Lung (tissue), 11 donors: ENCODE measurements at regions not wholly inside any gene's neighbourhood (a gene's known extent, or its start where the extent isn't known, plus 50 kb on each side); places are given as distances from the start of the nearest gene placed in this dataset.

Experiments used
- ATAC-seq: fragments of 200-7000 bp; cut with Tn5 transposase; one replicate; pipeline ENCODE4 v1.9.1; 2020; ENCODE audit warnings: moderate number of reproducible peaks; ENCODE audit not compliant: insufficient read depth, low FRiP score
- DNase-seq, 3 donors: peaks; one replicate each; pipeline ENCODE4 v3.0.0-alpha.2; 2013 to 2017
- H3K27ac ChIP-seq, 2 donors: one replicate each; pipeline ENCODE4 v1.5.1; 2013; ENCODE audit warnings: mild to moderate bottlenecking in 2 of 2, moderate library complexity in 2 of 2, control low read depth in 1 of 2, inconsistent platforms in 1 of 2, low read depth in 1 of 2, low read length in 1 of 2
- H3K27me3 ChIP-seq, 3 donors: one replicate each; pipeline ENCODE4 v1.5.1; 2013; ENCODE audit warnings: low read length in 2 of 3; ENCODE audit not compliant: control insufficient read depth in 3 of 3, insufficient read depth in 3 of 3
- H3K36me3 ChIP-seq, 4 donors: one replicate each; pipeline ENCODE4 v1.5.1; 2013; ENCODE audit warnings: low read length in 4 of 4, mild to moderate bottlenecking in 1 of 4, moderate library complexity in 1 of 4; ENCODE audit not compliant: control insufficient read depth in 4 of 4, insufficient read depth in 4 of 4
- H3K4me1 ChIP-seq, 5 donors: one replicate each; pipeline ENCODE4 v1.5.1; 2013; ENCODE audit warnings: low read length in 5 of 5, mild to moderate bottlenecking in 2 of 5, moderate library complexity in 1 of 5; ENCODE audit not compliant: control insufficient read depth in 5 of 5, insufficient read depth in 5 of 5
- H3K4me3 ChIP-seq: one replicate; pipeline ENCODE4 v1.5.1; 2013; ENCODE audit warnings: mild to moderate bottlenecking, control low read depth, moderate library complexity
- H3K9ac ChIP-seq, 2 donors: one replicate each; pipeline ENCODE4 v1.5.1; 2013; ENCODE audit warnings: low read length in 2 of 2, control low read depth in 1 of 2; ENCODE audit not compliant: insufficient read depth in 1 of 2
- H3K9me3 ChIP-seq, 4 donors: one replicate each; pipeline ENCODE4 v1.5.1; 2013; ENCODE audit warnings: low read length in 3 of 4, mild to moderate bottlenecking in 1 of 4, moderate library complexity in 1 of 4; ENCODE audit not compliant: control insufficient read depth in 4 of 4, insufficient read depth in 3 of 4
- WGBS, 2 donors: extraction: QIAGEN DNeasy Blood & Tissue Kit; methylation state at CpG; one replicate each; pipeline ENCODE4 v1.1.7; 2013; 5-methylcytosine and 5-hydroxymethylcytosine counted together
- TF ChIP-seq, protein P1 (sequence below): IDR thresholded peaks from 2 replicates; pipeline ENCODE4 v1.5.1; 2012; ENCODE audit warnings: mild to moderate bottlenecking; ENCODE audit errors: control extremely low read depth, extremely low read depth
- donor health status: control.
- donor health status: control.
- donor health status: Bipolar disorder and iron deficiency.
- donor health status: healthy.
- donor health status: DM: yes; HTN: yes; CAD: no.

DNA sequence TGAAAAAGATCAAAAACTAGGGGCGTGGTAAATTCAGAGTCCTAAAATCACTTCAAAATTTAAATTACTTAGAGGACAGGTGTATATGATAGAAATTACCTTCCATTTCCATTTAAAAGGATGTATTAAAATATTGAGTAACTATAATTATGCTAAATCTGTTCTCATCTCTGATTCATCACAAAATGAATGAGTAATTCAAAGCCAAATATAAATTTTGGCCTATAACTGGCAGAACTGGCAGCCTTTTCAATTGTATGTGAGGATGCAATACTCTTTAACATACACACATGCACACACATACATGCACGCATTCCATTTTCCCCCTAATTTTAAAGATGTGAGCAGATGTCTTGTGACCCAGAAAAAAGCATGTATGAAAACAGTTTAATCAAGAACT is 194.6 kb downstream of the EPM2A start:
- no peaks in the 10 kb centered on the region for H3K9me3 ChIP-seq
- no peak overlapping the region for H3K4me3 ChIP-seq
- 96% methylated on average over 2 of the region's 2 CpGs for WGBS, 2 donors
- DNase-seq = no peak
- no peak for ATAC-seq
- no peaks in the 10 kb centered on the region for H3K36me3 ChIP-seq
- TF ChIP-seq, protein P1, sequence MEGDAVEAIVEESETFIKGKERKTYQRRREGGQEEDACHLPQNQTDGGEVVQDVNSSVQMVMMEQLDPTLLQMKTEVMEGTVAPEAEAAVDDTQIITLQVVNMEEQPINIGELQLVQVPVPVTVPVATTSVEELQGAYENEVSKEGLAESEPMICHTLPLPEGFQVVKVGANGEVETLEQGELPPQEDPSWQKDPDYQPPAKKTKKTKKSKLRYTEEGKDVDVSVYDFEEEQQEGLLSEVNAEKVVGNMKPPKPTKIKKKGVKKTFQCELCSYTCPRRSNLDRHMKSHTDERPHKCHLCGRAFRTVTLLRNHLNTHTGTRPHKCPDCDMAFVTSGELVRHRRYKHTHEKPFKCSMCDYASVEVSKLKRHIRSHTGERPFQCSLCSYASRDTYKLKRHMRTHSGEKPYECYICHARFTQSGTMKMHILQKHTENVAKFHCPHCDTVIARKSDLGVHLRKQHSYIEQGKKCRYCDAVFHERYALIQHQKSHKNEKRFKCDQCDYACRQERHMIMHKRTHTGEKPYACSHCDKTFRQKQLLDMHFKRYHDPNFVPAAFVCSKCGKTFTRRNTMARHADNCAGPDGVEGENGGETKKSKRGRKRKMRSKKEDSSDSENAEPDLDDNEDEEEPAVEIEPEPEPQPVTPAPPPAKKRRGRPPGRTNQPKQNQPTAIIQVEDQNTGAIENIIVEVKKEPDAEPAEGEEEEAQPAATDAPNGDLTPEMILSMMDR = no peak
- H3K27me3 ChIP-seq = no peaks in the 10 kb centered on the region
- no peak overlapping the region for H3K9ac ChIP-seq
- no peak overlapping the region for H3K27ac ChIP-seq
- H3K4me1 ChIP-seq = peaks cover 0 to 6% (median 0%) of the 10 kb centered on the region in 5 donors

DNA sequence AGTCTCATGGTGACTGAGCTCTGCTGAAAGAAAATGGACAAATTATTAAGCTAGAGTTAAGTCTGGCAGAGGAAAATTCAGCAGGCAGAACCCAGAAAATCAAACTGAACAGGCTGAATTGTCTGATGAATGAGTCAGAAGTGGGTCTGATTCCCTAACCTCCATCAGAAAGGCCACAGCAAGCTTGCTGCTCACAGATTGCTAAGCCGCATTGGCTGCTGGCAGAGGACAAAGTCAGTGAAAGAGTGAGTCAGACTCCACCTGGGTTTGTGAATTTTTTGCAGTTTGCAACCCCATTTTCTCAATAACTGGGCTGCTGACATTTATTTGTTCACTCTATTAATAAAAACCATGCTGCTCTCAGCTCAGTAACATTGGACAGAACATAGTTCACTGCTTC is 191.3 kb downstream of the EPM2A start:
- peaks cover 0 to 6% (median 0%) of the 10 kb centered on the region in 5 donors for H3K4me1 ChIP-seq
- H3K9me3 ChIP-seq = no peaks in the 10 kb centered on the region
- 87 to 91% methylated on average over 1 of the region's 1 CpG for WGBS, 2 donors
- H3K27me3 ChIP-seq = no peaks in the 10 kb centered on the region
- no peak overlapping the region for H3K27ac ChIP-seq
- no peaks in the 10 kb centered on the region for H3K36me3 ChIP-seq
- DNase-seq = no peak
- no peak overlapping the region for H3K4me3 ChIP-seq
- no peak overlapping the region for H3K9ac ChIP-seq
- TF ChIP-seq, protein P1 = no peak
- no peak for ATAC-seq

DNA sequence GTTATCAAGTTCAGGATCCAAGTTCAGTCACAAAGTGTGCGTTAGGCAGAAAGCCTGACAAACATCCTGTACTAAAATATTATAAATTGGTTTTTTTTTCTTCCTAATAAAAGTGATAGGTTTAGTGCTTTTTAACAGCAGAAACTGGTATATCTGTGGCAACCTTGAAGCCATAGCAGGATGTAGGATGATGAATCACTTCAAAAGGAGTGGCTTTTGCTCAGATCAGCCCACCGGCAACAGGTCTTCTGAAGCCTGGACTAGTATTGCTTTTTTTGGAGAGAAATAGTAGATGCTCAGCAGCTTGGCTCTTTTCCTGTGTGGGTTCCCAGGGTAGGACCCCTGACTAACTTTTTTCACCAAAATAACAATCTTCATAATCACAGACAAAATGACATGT is 190.8 kb downstream of the EPM2A start:
- WGBS, 2 donors = 72 to 91% methylated on average over 2 of the region's 2 CpGs
- Histone ChIP-seq H3K9me3 (no peaks in the 10 kb centered on the region), H3K4me3 (no peak overlapping the region), H3K36me3 (no peaks in the 10 kb centered on the region), H3K4me1 (peaks cover 0 to 6% (median 0%) of the 10 kb centered on the region in 5 donors), H3K27ac (no peak overlapping the region), H3K9ac (no peak overlapping the region), H3K27me3 (no peaks in the 10 kb centered on the region)
- TF ChIP-seq, protein P1 = no peak
- ATAC-seq (no peak), DNase-seq (no peak)

DNA sequence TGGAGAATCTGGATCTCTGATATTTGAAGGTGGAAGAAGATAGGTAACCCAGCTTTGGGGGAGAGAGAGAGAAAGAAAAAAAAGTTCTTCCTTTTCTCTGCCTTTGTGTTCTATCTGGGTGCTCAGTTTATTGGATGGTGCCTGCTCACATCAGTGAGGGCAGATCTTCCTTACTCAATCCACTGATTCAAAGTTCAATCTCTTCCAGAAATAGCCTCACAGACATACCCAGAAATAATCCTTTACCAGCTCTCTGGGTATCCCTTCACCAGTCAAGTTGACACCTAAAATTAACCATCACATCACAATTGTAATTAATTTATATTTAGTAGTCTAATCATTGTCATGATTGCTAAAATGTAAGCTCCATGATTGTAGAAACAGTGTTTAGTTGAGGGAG is 189.1 kb downstream of the EPM2A start:
- no peak overlapping the region for H3K27ac ChIP-seq
- DNase-seq = no peak
- no peak overlapping the region for H3K9ac ChIP-seq
- no peaks in the 10 kb centered on the region for H3K4me1 ChIP-seq
- H3K9me3 ChIP-seq = no peaks in the 10 kb centered on the region
- ATAC-seq = no peak
- TF ChIP-seq, protein P1 = no peak
- H3K36me3 ChIP-seq = no peaks in the 10 kb centered on the region
- no peak overlapping the region for H3K4me3 ChIP-seq
- H3K27me3 ChIP-seq = no peaks in the 10 kb centered on the region
